WI38 (cell line): ENCODE measurements at regions not wholly inside any gene's neighbourhood (a gene's known extent, or its start where the extent isn't known, plus 50 kb on each side); places are given as distances from the start of the nearest gene placed in this dataset.

Source experiments
- H3K4me3 ChIP-seq: 2 replicates; pipeline ENCODE4 v1.5.1; 2011; ENCODE audit warnings: low read depth, mild to moderate bottlenecking, control low read depth, low read length
- TF ChIP-seq, protein P1 (sequence below): IDR thresholded peaks from 2 replicates; pipeline ENCODE4 v1.5.1; 2012; ENCODE audit warnings: low read depth, mild to moderate bottlenecking, control low read depth, low read length

- TF ChIP-seq, protein P1, sequence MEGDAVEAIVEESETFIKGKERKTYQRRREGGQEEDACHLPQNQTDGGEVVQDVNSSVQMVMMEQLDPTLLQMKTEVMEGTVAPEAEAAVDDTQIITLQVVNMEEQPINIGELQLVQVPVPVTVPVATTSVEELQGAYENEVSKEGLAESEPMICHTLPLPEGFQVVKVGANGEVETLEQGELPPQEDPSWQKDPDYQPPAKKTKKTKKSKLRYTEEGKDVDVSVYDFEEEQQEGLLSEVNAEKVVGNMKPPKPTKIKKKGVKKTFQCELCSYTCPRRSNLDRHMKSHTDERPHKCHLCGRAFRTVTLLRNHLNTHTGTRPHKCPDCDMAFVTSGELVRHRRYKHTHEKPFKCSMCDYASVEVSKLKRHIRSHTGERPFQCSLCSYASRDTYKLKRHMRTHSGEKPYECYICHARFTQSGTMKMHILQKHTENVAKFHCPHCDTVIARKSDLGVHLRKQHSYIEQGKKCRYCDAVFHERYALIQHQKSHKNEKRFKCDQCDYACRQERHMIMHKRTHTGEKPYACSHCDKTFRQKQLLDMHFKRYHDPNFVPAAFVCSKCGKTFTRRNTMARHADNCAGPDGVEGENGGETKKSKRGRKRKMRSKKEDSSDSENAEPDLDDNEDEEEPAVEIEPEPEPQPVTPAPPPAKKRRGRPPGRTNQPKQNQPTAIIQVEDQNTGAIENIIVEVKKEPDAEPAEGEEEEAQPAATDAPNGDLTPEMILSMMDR = no peak
- no peak overlapping the region for H3K4me3 ChIP-seq
Observed at GRCh38 chr4:41359422-41359775, 102.7 kb downstream of the UCHL1 start.

DNA sequence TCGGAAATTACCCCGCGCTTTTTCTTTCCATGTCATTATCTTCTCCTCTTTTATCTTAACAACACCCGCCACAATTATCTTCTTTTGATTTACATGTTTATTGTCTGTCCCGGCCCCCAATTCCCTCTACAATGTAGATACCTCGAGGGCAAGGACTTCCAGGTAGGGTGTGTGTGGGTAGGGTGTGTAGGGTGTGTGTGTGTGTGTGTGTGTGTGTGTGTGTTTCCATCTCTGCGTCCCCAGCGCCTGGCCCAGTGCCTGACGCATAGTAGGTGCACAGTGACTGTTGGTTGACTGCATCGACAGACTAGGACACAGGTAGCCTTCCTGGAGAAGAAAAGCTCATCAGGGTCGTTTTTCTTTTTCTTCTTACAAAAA lies 103.1 kb downstream of the UCHL1 start:
- TF ChIP-seq, protein P1 = no peak

GRCh38 chr4:41360214-41360920 lies 103.6 kb downstream of the UCHL1 start:
- peak overlapping the region; percentile 49 for H3K4me3 ChIP-seq
- TF ChIP-seq, protein P1 = no peak

More for the DNA sequence above, 103.1 kb downstream of the UCHL1 start:
- H3K4me3 ChIP-seq = peak overlapping the region; percentile 49; the same call in 1 of the 2 replicates

DNA sequence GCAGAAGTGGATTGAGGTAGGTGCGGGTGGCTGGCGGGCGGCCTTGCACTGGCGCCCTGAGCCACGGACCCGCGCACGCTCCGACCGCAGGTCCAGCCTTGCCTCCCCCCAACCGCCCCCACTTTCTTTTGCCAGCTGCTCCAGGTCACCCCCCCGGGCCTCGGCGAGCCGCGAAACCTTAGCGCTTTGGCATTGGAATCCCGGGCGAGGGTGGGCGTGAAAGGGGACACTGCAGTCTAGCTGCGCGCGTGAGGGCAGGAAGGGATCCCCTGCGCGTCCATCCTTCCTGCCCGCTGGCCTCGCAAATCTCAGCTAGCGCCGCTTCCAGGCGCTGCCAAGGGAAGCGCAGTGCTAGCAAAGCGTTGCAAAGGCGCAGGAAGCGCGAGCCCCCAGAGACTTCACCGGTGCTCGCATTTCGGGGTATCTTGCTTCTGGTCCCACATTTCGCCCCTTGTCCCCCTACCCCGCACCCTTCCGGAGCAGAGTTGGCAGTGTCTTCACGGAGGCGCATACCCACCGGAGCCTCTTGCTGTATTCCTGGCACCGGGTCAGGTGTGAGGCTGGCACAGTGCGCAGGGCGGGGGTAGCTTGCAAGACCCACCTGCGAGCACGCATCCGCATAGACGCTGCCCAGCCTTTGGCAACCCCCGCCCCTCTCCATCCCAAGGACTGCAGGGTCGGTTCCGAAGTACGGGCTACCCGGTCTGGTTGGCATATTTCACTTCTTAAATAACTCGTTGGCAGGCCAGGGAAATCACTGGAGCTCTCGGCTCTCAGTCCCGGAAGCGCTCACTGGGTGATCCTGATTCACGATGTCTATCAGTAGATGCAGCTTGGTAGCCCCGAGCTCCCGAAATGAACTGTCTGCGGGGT lies 104.4 kb downstream of the UCHL1 start:
- H3K4me3 ChIP-seq = peak overlapping the region; percentile 49
- TF ChIP-seq, protein P1 = no peak

DNA sequence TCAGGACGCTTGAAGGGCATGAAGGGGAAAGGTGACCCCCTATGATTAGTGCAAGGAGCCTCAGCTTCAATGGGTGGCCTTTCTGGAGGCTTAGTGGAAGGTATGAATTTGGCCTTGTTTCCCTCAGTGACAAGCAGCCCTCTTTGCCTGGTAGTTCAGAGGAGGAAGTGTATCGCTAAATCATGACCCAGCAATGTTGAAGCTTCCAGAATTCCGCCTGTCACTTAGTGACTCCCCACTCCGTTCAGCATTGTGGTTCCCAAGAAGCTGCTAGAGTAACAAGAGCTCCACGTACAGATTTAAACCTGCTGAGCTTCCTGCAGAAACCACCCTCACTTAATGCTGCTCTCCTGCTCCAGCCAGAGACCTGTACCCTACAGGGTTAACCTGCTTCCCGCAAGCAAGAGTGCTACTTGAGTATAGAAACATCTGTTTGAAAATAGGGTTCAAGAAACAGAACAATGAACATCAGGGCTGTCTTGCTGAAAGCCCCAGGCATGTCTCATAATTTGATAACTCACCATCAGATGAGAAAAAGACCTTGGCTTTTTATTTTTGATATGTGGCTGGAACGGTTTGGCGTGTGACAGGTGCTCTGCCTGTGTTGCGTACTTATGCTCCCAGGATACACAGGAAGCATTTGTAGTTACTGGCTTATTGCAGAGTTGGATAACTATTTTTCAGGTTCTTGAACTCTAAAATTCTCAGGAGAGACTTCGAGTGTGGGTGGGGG lies 105.2 kb downstream of the UCHL1 start:
- no peak overlapping the region for H3K4me3 ChIP-seq
- TF ChIP-seq, protein P1 = no peak

GRCh38 chr4:41362621-41363383 lies 106.1 kb downstream of the UCHL1 start:
- TF ChIP-seq, protein P1 = no peak

More at GRCh38 chr4:41362621-41363383, 106.1 kb downstream of the UCHL1 start:
- no peak overlapping the region for H3K4me3 ChIP-seq
